Prostate gland (tissue), 2 donors: ENCODE measurements at regions not wholly inside any gene's neighbourhood (a gene's known extent, or its start where the extent isn't known, plus 50 kb on each side); places are given as distances from the start of the nearest gene placed in this dataset.

Experiments
- CTCF ChIP-seq, 4 experiments: fragments of 200-600 bp in 2 of 4; fragments of 450-650 bp in 2 of 4; sonication (generic) in 2 of 4; IDR thresholded peaks; 1 replicate in 3 of 4; 2 replicates in 1 of 4; pipeline ENCODE4 v1.5.1; 2016 to 2019; ENCODE audit warnings: antibody characterized with exemption in 4 of 4, mild to moderate bottlenecking in 2 of 4, moderate library complexity in 2 of 4
- POLR2AphosphoS5 ChIP-seq: sonication (generic); formaldehyde crosslinking; IDR thresholded peaks from one replicate; pipeline ENCODE4 v1.6.1; 2017; ENCODE audit warnings: antibody characterized with exemption

DNA sequence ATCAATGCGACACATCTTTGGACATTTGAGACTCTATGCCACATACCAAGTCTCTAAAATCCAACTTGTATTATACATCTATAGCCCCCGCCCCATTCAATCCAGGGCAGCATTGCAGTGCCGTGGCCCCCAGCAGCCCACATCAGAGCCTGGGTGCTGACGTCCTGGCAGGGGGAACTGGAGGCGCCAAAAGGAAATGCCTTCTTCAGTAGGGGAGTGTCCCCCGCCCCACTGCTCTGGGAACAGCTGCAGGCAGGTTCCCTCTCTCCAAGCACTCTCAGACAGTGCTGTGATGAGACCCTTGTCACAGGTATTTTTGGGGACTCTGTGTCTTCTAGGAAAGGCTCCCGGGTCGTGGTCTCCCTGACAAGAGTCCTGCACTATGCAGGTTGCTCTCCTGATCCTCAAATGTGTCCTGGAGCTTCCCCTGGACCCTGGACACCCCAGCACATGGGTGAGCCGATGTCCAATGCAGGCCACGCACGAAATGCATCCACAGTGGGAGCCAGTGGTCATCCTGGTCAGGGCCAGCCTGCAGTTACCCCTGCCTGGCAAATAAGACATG, 188.7 kb downstream of the RTP5 start:
- TF ChIP-seq CTCF (IDR thresholded peaks at IDR 0.05) (no peak), POLR2AphosphoS5 (no peak)
